ENCODE measurements at regions not wholly inside any gene's neighbourhood (a gene's known extent, or its start where the extent isn't known, plus 50 kb on each side); places are given as distances from the start of the nearest gene placed in this dataset.
"Not testable (repeated sequence)": the region's sequence is repeated elsewhere in the genome, so short reads cannot be mapped to it uniquely, and the experiment has no call there.

GRCh38 chr17:22226477-22226876 lies 534.2 kb downstream of the KCNJ18 start:
- H3K79me2 ChIP-seq (ENCODE audit: insufficient read depth, low read length); H3K4me2 ChIP-seq (ENCODE audit: low read length); intact Hi-C loops (cut with micrococcal nuclease); H3K36me3 ChIP-seq (ENCODE audit: control insufficient read depth in 1 of 2, insufficient read depth in 2 of 2, low read length in 2 of 2); ATAC-seq; POLR2A ChIA-PET; H3K4me1 ChIP-seq (ENCODE audit: control insufficient read depth in 1 of 2, insufficient read depth in 2 of 2, low read length in 2 of 2); H3K9me3 ChIP-seq (ENCODE audit: control insufficient read depth in 1 of 2, insufficient read depth in 1 of 2, low read depth in 1 of 2, low read length in 2 of 2); H3K9ac ChIP-seq (ENCODE audit: low read length); BruUV-seq (replicated peaks); DNase-seq (ENCODE audit: low read depth, low spot score); H3K27me3 ChIP-seq (ENCODE audit: insufficient read depth, low read length); CTCF ChIA-PET; RAD21 ChIA-PET (ENCODE audit: low non-redundant PET in 1 of 2, low total read pairs in 2 of 2, uncharacterized antibody in 2 of 2, unreplicated experiment in 2 of 2); H3K9me2 ChIP-seq (ENCODE audit: insufficient read depth); H2AFZ ChIP-seq (ENCODE audit: low read depth, low read length, poor library complexity, severe bottlenecking); H3K27ac ChIP-seq (ENCODE audit: low read depth, low read length); H3K4me3 ChIP-seq (replicated peaks in 1 of 2; ENCODE audit: low read depth in 1 of 2, low read length in 2 of 2); H4K20me1 ChIP-seq (ENCODE audit: insufficient read depth): not testable (repeated sequence)

GRCh38 chr17:22226932-22227331 lies 534.6 kb downstream of the KCNJ18 start:
- DNase-seq (ENCODE audit: low read depth, low spot score); CTCF ChIA-PET; BruUV-seq (replicated peaks): not testable (repeated sequence)

GRCh38 chr17:22227699-22228553 lies 535.6 kb downstream of the KCNJ18 start:
- POLR2A ChIA-PET; H3K79me2 ChIP-seq (ENCODE audit: insufficient read depth, low read length); H3K9ac ChIP-seq (ENCODE audit: low read length); ATAC-seq; H4K20me1 ChIP-seq (ENCODE audit: insufficient read depth); H2AFZ ChIP-seq (ENCODE audit: low read depth, low read length, poor library complexity, severe bottlenecking); H3K9me2 ChIP-seq (ENCODE audit: insufficient read depth); CTCF ChIA-PET; H3K36me3 ChIP-seq (ENCODE audit: control insufficient read depth in 1 of 2, insufficient read depth in 2 of 2, low read length in 2 of 2); H3K27me3 ChIP-seq (ENCODE audit: insufficient read depth, low read length); H3K4me1 ChIP-seq (ENCODE audit: control insufficient read depth in 1 of 2, insufficient read depth in 2 of 2, low read length in 2 of 2); H3K27ac ChIP-seq (ENCODE audit: low read depth, low read length); H3K4me2 ChIP-seq (ENCODE audit: low read length); DNase-seq (ENCODE audit: low read depth, low spot score); RAD21 ChIA-PET (ENCODE audit: low non-redundant PET in 1 of 2, low total read pairs in 2 of 2, uncharacterized antibody in 2 of 2, unreplicated experiment in 2 of 2); H3K4me3 ChIP-seq (replicated peaks in 1 of 2; ENCODE audit: low read depth in 1 of 2, low read length in 2 of 2); intact Hi-C loops (cut with micrococcal nuclease); BruUV-seq (replicated peaks): not testable (repeated sequence)
- peaks cover 2 to 13% of the 10 kb centered on the region in 2 experiments; a peak in 3 of 4 replicates for H3K9me3 ChIP-seq (ENCODE audit: control insufficient read depth in 1 of 2, insufficient read depth in 1 of 2, low read depth in 1 of 2, low read length in 2 of 2)

More at GRCh38 chr17:22226932-22227331, 534.6 kb downstream of the KCNJ18 start:
- H3K9me3 ChIP-seq (ENCODE audit: control insufficient read depth in 1 of 2, insufficient read depth in 1 of 2, low read depth in 1 of 2, low read length in 2 of 2); H3K36me3 ChIP-seq (ENCODE audit: control insufficient read depth in 1 of 2, insufficient read depth in 2 of 2, low read length in 2 of 2); H3K79me2 ChIP-seq (ENCODE audit: insufficient read depth, low read length); H3K9ac ChIP-seq (ENCODE audit: low read length); intact Hi-C loops (cut with micrococcal nuclease); H4K20me1 ChIP-seq (ENCODE audit: insufficient read depth); H3K4me1 ChIP-seq (ENCODE audit: control insufficient read depth in 1 of 2, insufficient read depth in 2 of 2, low read length in 2 of 2); RAD21 ChIA-PET (ENCODE audit: low non-redundant PET in 1 of 2, low total read pairs in 2 of 2, uncharacterized antibody in 2 of 2, unreplicated experiment in 2 of 2); H3K27ac ChIP-seq (ENCODE audit: low read depth, low read length); H3K27me3 ChIP-seq (ENCODE audit: insufficient read depth, low read length); ATAC-seq; H3K4me3 ChIP-seq (replicated peaks in 1 of 2; ENCODE audit: low read depth in 1 of 2, low read length in 2 of 2); POLR2A ChIA-PET; H3K9me2 ChIP-seq (ENCODE audit: insufficient read depth); H3K4me2 ChIP-seq (ENCODE audit: low read length); H2AFZ ChIP-seq (ENCODE audit: low read depth, low read length, poor library complexity, severe bottlenecking): not testable (repeated sequence)

- DNase-seq (ENCODE audit: low read depth, low spot score); H2AFZ ChIP-seq (ENCODE audit: low read depth, low read length, poor library complexity, severe bottlenecking); POLR2A ChIA-PET; H3K4me2 ChIP-seq (ENCODE audit: low read length); H3K9me2 ChIP-seq (ENCODE audit: insufficient read depth); ATAC-seq; intact Hi-C loops (cut with micrococcal nuclease); H3K4me3 ChIP-seq (replicated peaks in 1 of 2; ENCODE audit: low read depth in 1 of 2, low read length in 2 of 2); BruUV-seq (replicated peaks); H4K20me1 ChIP-seq (ENCODE audit: insufficient read depth); RAD21 ChIA-PET (ENCODE audit: low non-redundant PET in 1 of 2, low total read pairs in 2 of 2, uncharacterized antibody in 2 of 2, unreplicated experiment in 2 of 2); H3K4me1 ChIP-seq (ENCODE audit: control insufficient read depth in 1 of 2, insufficient read depth in 2 of 2, low read length in 2 of 2); H3K36me3 ChIP-seq (ENCODE audit: control insufficient read depth in 1 of 2, insufficient read depth in 2 of 2, low read length in 2 of 2); H3K79me2 ChIP-seq (ENCODE audit: insufficient read depth, low read length); H3K27me3 ChIP-seq (ENCODE audit: insufficient read depth, low read length); H3K9ac ChIP-seq (ENCODE audit: low read length); H3K27ac ChIP-seq (ENCODE audit: low read depth, low read length); CTCF ChIA-PET: not testable (repeated sequence)
- peaks cover 4 to 24% of the 10 kb centered on the region in 2 experiments for H3K9me3 ChIP-seq (ENCODE audit: control insufficient read depth in 1 of 2, insufficient read depth in 1 of 2, low read depth in 1 of 2, low read length in 2 of 2)
Observed at GRCh38 chr17:22229821-22230220, 537.5 kb downstream of the KCNJ18 start.

All from HCT116 (cell line).